GM12864 (cell line): ENCODE measurements at regions not wholly inside any gene's neighbourhood (a gene's known extent, or its start where the extent isn't known, plus 50 kb on each side); places are given as distances from the start of the nearest gene placed in this dataset.

ENCODE experiments used
- DNase-seq: peaks from one replicate; pipeline ENCODE4 v3.0.0-alpha.2; 2011; ENCODE audit warnings: low read depth
- H3K4me3 ChIP-seq: 2 replicates; pipeline ENCODE4 v1.5.1; 2011; ENCODE audit warnings: mild to moderate bottlenecking, low read depth, low read length, control low read depth
- TF ChIP-seq, protein P1 (sequence below): IDR thresholded peaks from 2 replicates; pipeline ENCODE4 v1.5.1; 2011; ENCODE audit warnings: low read depth, mild to moderate bottlenecking, moderate library complexity, low read length, control low read depth, inconsistent platforms; ENCODE audit errors: missing control alignments

DNA sequence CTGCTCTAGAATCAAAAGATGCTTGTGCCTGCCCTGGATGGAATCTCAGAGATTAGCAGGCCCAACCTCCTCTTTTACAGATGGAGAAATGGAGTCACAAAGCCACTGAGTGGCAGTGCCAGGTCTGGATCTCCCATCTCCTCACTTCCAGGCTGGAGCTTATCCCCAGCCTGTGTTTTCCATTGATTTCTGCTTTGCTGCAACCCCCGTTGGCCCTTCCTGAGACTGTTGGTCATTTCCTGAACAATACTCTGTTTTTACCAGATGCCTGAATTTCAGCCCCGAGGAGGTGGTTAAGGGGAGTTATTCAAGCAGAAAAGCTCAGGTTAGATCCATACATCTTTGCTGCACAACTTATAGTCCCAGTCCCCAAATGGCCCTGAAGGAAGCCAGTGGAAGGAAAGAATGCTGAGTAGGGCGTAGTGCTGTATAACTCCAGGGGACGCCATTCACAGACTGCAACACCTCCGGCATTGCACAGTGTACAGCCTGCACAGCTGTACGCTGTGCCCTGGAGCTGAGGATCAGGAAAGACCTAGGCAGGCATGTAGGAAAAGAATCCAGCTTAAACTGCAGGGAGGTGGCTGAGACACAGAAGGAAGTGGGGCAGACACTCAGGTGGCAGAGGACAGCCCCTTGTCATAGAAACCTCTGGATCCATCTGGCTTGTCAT is 77.5 kb downstream of the RPLP1 start:
- TF ChIP-seq, protein P1, sequence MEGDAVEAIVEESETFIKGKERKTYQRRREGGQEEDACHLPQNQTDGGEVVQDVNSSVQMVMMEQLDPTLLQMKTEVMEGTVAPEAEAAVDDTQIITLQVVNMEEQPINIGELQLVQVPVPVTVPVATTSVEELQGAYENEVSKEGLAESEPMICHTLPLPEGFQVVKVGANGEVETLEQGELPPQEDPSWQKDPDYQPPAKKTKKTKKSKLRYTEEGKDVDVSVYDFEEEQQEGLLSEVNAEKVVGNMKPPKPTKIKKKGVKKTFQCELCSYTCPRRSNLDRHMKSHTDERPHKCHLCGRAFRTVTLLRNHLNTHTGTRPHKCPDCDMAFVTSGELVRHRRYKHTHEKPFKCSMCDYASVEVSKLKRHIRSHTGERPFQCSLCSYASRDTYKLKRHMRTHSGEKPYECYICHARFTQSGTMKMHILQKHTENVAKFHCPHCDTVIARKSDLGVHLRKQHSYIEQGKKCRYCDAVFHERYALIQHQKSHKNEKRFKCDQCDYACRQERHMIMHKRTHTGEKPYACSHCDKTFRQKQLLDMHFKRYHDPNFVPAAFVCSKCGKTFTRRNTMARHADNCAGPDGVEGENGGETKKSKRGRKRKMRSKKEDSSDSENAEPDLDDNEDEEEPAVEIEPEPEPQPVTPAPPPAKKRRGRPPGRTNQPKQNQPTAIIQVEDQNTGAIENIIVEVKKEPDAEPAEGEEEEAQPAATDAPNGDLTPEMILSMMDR, result no peak
- H3K4me3 ChIP-seq, result no peak overlapping the region
- DNase-seq, result no peak

DNA sequence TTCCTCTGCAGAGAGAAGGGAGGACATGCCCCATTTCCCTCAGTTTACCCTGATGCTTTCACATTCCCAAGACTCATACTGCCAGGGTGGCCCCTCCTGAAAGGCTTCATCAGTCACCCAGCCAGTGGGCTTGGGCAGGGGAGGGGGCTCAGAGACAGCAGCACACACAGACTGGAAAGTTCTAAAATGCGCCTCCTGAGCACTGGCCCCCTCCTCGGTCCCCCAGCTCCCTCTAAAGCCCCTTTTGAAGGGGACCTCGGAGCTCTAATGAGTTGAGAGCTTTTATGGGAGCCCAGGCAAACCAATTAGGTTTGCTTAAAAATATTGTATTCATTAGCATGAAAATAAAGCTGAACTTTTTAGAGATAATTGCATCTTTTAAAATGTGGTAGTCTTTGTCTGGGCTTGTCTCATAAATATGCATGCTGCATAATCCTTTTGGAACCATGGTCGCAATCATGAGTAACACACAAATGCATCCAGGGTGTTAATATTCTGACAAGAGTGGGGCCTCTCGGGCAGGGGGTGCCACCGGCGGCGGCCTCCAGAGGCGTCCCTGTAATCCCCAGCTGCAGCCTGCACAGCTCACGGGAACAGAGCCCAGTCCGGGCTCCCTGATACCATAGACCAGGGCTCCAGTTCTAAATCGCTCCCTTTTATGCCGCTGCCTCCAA is 78.5 kb downstream of the RPLP1 start:
- DNase-seq, result no peak
- no peak overlapping the region for H3K4me3 ChIP-seq
- TF ChIP-seq, protein P1, result no peak

DNA sequence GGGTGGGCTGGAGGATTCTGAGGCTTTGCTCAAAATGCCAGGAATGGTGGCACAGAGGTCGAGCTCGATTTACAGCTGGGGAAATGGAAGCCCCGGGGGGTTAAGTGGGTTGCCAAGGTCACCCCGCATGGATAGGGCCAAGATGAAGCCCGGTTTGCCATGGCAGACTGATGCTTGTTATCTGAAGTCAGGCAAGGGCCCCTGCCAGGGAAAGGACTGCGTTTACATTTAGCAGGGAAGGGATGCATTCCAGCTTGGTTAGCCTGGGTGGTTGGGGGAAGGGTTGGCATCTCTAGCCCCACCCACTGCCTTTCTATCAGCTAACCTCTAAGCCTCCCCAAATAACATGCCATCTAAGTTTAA is 79.0 kb downstream of the RPLP1 start:
- H3K4me3 ChIP-seq, result no peak overlapping the region
- no peak for DNase-seq
- TF ChIP-seq, protein P1, result no peak

DNA sequence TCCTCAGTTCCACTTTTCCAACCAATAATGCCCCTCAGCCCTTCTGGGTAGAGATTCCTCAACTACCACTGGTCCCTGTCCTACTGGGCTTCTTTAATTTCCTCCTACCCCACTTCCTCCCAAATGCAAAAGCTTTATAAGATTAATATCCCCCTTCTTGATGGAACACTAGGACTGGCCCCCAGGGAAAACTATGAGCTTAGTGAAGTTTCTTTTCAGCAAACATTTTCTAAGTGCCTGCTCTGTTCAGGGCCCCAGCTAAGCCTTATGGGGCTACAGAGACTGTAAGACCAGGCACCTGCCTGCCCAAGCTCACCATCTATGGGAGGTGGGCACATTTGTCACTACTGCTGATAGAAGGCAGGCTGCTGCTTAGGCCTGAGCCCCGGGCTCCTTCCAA is 79.4 kb downstream of the RPLP1 start:
- no peak overlapping the region for H3K4me3 ChIP-seq
- TF ChIP-seq, protein P1, result no peak
- DNase-seq, result no peak

DNA sequence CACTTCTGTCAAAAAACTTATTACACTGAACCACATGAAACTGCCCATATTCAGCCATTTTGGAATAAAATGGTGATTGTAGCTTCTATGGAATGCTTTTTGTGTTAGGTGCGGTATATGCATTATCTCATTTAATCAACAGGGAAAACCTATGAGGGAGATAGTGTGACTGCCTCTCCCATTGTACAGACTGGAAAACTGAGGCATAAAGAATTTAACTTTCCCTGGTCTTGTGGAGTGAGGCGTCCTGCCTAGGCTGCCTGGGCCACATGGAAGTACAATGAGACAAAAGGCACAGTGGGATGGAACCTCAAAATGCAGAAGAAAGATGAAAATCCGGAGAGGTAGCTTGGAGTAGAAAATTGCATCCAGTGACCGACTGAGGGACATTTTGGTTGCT is 80.2 kb downstream of the RPLP1 start:
- TF ChIP-seq, protein P1, result no peak
- no peak for DNase-seq
- no peak overlapping the region for H3K4me3 ChIP-seq

DNA sequence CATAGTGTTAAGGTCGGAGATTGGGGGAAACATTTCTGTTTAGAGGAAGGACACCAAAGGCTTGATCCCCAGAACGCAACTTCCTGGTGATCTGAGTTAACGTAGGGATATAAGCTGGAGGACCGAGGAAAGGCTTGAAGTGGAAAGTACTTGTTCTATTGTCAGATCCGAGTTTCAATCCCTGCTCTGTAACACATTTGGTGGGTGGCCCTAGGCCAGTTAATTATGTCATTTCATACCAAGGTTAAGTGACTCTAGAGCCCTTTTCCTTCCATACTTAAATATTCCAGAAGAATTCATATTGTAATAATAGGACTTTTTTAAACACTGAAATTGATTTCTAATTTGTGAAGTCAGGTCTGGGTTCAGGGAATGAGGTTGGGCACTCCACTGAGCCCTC is 80.9 kb downstream of the RPLP1 start:
- no peak overlapping the region for H3K4me3 ChIP-seq

More for the DNA sequence above, 80.9 kb downstream of the RPLP1 start:
- no peak for DNase-seq
- TF ChIP-seq, protein P1, result no peak
